ENCODE measurements at regions not wholly inside any gene's neighbourhood (a gene's known extent, or its start where the extent isn't known, plus 50 kb on each side); places are given as distances from the start of the nearest gene placed in this dataset.

GRCh38 chr10:36094096-36094495 lies 452.0 kb upstream of the FZD8 start:
- TF ChIP-seq EZH2 (IDR thresholded peaks at IDR 0.05) (no peak), EZH2phosphoT487 (IDR thresholded peaks at IDR 0.05; ENCODE audit: borderline replicate concordance) (no peak)
- TF ChIP-seq, protein P1, sequence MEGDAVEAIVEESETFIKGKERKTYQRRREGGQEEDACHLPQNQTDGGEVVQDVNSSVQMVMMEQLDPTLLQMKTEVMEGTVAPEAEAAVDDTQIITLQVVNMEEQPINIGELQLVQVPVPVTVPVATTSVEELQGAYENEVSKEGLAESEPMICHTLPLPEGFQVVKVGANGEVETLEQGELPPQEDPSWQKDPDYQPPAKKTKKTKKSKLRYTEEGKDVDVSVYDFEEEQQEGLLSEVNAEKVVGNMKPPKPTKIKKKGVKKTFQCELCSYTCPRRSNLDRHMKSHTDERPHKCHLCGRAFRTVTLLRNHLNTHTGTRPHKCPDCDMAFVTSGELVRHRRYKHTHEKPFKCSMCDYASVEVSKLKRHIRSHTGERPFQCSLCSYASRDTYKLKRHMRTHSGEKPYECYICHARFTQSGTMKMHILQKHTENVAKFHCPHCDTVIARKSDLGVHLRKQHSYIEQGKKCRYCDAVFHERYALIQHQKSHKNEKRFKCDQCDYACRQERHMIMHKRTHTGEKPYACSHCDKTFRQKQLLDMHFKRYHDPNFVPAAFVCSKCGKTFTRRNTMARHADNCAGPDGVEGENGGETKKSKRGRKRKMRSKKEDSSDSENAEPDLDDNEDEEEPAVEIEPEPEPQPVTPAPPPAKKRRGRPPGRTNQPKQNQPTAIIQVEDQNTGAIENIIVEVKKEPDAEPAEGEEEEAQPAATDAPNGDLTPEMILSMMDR (IDR thresholded peaks at IDR 0.05 in 2 of 3, conservative IDR thresholded peaks at IDR 0.05 in 1 of 3; ENCODE audit: borderline replicate concordance in 1 of 3, insufficient read depth in 1 of 3, low read depth in 2 of 3, low read length in 2 of 3): no peak
